RWPE2 (cell line): ENCODE measurements at regions not wholly inside any gene's neighbourhood (a gene's known extent, or its start where the extent isn't known, plus 50 kb on each side); places are given as distances from the start of the nearest gene placed in this dataset.

Experiments used
- ATAC-seq: fragments of 200-7000 bp; cut with Tn5 transposase; 3 replicates; pipeline ENCODE4 v1.9.1; 2021; ENCODE audit warnings: low read depth
- DNase-seq: peaks from one replicate; pipeline ENCODE4 v3.0.0-alpha.2; 2020; ENCODE audit warnings: low spot score
- H3K27ac ChIP-seq: fragments of 450-650 bp; 2 replicates; pipeline ENCODE4 v1.5.1; 2017; ENCODE audit warnings: mild to moderate bottlenecking; ENCODE audit not compliant: poor library complexity, severe bottlenecking
- H3K27me3 ChIP-seq: fragments of 250-450 bp; sonication (Bioruptor Pico); 2 replicates; pipeline ENCODE4 v1.5.1; 2021; ENCODE audit warnings: mild to moderate bottlenecking, moderate library complexity; ENCODE audit not compliant: insufficient read depth, poor library complexity, severe bottlenecking
- H3K36me3 ChIP-seq: fragments of 250-450 bp; sonication (Bioruptor Pico); 2 replicates; pipeline ENCODE4 v1.5.1; 2020; ENCODE audit warnings: low read depth, mild to moderate bottlenecking, moderate library complexity
- H3K4me1 ChIP-seq: fragments of 250-450 bp; sonication (Bioruptor Pico); 2 replicates; pipeline ENCODE4 v1.5.1; 2021; ENCODE audit warnings: mild to moderate bottlenecking, moderate library complexity; ENCODE audit not compliant: insufficient read depth, poor library complexity, severe bottlenecking
- H3K4me3 ChIP-seq: fragments of 250-450 bp; sonication (Bioruptor Pico); 2 replicates; pipeline ENCODE4 v1.5.1; 2021; ENCODE audit warnings: mild to moderate bottlenecking, moderate library complexity; ENCODE audit not compliant: severe bottlenecking
- H3K9me3 ChIP-seq: fragments of 250-450 bp; sonication (Bioruptor Pico); 2 replicates; pipeline ENCODE4 v1.5.1; 2021; ENCODE audit warnings: mild to moderate bottlenecking, moderate library complexity; ENCODE audit not compliant: severe bottlenecking
- TF ChIP-seq, protein P1 (sequence below): fragments of 450-650 bp; IDR thresholded peaks from one replicate; pipeline ENCODE4 v1.5.1; 2017; ENCODE audit warnings: mild to moderate bottlenecking, moderate library complexity; ENCODE audit not compliant: poor library complexity, severe bottlenecking

DNA sequence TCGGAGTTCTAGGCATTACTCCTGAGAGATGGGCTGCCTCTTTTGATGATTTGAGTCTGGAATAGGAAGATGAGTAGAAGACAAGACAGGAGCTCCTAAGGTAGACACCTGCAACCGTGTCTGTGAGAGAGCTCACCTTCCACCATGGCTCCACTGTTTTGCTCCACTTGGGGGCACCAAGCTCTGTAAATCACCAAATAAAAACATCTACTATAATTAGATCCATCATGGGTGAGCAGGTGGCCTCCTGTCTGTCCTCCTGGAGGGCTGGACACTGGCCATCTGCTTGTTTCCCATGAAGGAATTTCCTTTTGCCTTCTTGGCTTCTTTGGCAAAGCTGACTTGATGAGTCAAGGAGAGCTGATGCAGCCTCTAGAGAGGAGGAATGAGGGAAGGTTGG is 179.0 kb downstream of the HAPSTR1 start:
- ATAC-seq (no peak), DNase-seq (no peak)
- Histone ChIP-seq H3K4me1 (no peaks in the 10 kb centered on the region), H3K36me3 (no peaks in the 10 kb centered on the region), H3K27ac (no peak overlapping the region), H3K4me3 (no peak overlapping the region), H3K9me3 (no peaks in the 10 kb centered on the region), H3K27me3 (no peaks in the 10 kb centered on the region)
- TF ChIP-seq, protein P1, sequence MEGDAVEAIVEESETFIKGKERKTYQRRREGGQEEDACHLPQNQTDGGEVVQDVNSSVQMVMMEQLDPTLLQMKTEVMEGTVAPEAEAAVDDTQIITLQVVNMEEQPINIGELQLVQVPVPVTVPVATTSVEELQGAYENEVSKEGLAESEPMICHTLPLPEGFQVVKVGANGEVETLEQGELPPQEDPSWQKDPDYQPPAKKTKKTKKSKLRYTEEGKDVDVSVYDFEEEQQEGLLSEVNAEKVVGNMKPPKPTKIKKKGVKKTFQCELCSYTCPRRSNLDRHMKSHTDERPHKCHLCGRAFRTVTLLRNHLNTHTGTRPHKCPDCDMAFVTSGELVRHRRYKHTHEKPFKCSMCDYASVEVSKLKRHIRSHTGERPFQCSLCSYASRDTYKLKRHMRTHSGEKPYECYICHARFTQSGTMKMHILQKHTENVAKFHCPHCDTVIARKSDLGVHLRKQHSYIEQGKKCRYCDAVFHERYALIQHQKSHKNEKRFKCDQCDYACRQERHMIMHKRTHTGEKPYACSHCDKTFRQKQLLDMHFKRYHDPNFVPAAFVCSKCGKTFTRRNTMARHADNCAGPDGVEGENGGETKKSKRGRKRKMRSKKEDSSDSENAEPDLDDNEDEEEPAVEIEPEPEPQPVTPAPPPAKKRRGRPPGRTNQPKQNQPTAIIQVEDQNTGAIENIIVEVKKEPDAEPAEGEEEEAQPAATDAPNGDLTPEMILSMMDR, result no peak

DNA sequence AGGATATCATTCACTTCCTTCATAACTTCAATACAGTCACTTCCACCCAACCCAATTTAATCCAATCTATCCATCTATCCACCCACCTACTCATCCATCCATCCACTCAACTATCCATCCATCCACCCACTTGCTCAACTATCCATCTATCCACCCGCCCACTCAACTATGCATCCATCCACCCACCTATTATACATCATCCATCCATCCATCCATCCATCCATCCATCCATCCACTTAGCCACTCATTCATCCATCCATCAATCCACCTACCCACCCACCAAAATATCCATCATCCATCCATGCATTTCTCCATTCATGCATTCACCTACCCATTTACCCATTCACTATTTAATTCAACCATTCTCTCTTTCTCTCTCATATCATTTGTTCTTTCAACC is 179.5 kb downstream of the HAPSTR1 start:
- no peak for ATAC-seq
- no peak overlapping the region for H3K4me3 ChIP-seq
- no peak overlapping the region for H3K27ac ChIP-seq
- H3K27me3 ChIP-seq, result no peaks in the 10 kb centered on the region
- DNase-seq, result no peak
- no peaks in the 10 kb centered on the region for H3K4me1 ChIP-seq
- H3K36me3 ChIP-seq, result no peaks in the 10 kb centered on the region
- TF ChIP-seq, protein P1, result no peak
- H3K9me3 ChIP-seq, result no peaks in the 10 kb centered on the region

DNA sequence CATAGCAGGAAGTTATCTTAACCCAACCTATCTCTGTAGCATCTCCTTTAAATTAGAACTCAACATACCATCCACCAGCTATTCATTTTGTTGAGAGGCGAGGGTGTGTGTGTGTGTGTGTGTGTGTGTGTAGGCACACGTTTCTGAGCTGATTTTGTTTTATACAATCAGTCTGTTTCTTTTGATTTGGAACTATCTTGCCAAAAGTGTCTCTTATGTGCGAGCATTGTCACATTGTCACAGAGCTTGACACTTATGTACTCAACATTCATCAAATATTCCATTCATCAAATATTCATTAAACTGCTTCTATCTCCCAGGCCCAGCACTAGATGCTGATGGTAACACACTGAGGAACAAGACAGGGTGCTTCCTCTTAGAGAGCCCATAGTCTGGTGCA is 180.4 kb downstream of the HAPSTR1 start:
- H3K27me3 ChIP-seq, result no peaks in the 10 kb centered on the region
- H3K36me3 ChIP-seq, result no peaks in the 10 kb centered on the region
- ATAC-seq, result no peak
- no peak overlapping the region for H3K27ac ChIP-seq
- no peaks in the 10 kb centered on the region for H3K4me1 ChIP-seq
- TF ChIP-seq, protein P1, result no peak
- no peak for DNase-seq
- H3K9me3 ChIP-seq, result no peaks in the 10 kb centered on the region
- no peak overlapping the region for H3K4me3 ChIP-seq

- TF ChIP-seq, protein P1, result no peak
- no peaks in the 10 kb centered on the region for H3K9me3 ChIP-seq
- no peak overlapping the region for H3K27ac ChIP-seq
- no peaks in the 10 kb centered on the region for H3K36me3 ChIP-seq
- DNase-seq (no peak), ATAC-seq (peak; percentile 67)
- H3K4me3 ChIP-seq, result no peak overlapping the region
- H3K27me3 ChIP-seq, result no peaks in the 10 kb centered on the region
- no peaks in the 10 kb centered on the region for H3K4me1 ChIP-seq
Observed at GRCh38 chr16:9275377-9275776, 183.9 kb downstream of the HAPSTR1 start.

DNA sequence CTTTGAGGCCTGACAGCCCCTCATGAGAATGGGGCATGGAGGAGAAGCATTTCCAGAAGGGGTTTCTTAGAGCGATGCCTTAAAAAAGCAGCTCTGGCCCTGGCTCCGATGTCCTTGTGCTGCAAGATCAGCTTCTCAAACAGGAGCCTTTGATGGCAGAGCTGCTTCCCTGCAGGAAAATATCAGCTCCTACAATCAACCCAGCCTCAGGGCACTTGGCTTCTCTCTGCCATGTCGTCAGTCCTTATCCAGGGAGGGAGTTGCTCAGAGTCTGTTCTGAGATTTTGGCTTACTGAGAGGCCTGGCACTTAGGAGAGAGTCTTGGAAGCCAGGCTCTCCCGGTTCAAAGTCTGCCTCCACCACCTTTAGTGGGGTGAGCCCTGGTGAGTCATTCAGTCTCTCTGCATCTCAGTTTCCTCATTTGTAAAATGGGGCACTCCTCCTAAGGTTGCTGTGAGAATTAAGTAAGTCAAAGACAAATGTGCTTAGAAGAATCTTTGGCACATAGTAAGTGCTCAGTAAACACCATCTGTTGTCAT is 184.4 kb downstream of the HAPSTR1 start:
- ATAC-seq (no peak), DNase-seq (no peak)
- Histone ChIP-seq H3K27me3 (no peaks in the 10 kb centered on the region), H3K36me3 (no peaks in the 10 kb centered on the region), H3K4me1 (no peaks in the 10 kb centered on the region), H3K9me3 (no peaks in the 10 kb centered on the region), H3K27ac (no peak overlapping the region), H3K4me3 (no peak overlapping the region)
- TF ChIP-seq, protein P1, result no peak
